ENCODE measurements at regions not wholly inside any gene's neighbourhood (a gene's known extent, or its start where the extent isn't known, plus 50 kb on each side); places are given as distances from the start of the nearest gene placed in this dataset.

- TF ChIP-seq SUZ12 (IDR thresholded peaks at IDR 0.05) (no peak), L3MBTL2 (conservative IDR thresholded peaks at IDR 0.05) (no peak)
Measured at GRCh38 chr11:109135627-109136026, 286.4 kb upstream of the C11orf87 start.
